ENCODE measurements at regions not wholly inside any gene's neighbourhood (a gene's known extent, or its start where the extent isn't known, plus 50 kb on each side); places are given as distances from the start of the nearest gene placed in this dataset.

DNA sequence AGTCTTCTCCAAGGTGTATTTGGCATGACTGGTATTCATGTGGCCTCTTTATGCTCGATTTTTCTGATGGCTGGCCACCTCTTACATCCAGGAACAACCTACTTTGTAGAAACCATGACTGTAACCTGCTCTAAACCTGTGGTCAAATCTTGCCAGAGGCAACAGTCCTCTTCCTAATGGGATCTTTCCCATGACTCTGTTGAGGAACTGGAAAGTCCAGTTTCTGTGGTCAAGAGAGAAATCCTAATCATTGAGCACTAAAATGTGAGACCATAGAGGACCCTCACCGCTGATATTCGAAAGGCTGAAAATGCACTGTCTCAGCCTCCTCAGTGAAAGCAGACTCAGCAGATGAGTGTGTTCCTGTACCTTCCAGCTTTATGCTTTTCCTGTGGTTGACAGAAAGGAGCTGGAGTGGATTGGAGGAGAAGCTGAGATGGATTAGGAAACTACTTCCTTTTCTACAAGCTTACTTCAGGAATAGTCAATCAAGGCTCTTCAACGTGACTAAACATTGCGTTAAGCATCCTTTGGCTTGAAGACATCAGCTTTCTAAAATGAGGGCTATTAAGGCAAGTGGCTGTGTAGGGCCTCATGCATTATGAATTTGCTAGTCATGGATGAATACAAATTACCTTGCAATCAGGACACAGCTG lies 69.7 kb upstream of the DAPK1 start:
- FAIRE-seq, result no peak

- FAIRE-seq, result no peak
Measured at GRCh38 chr9:87428659-87429058, 69.0 kb upstream of the DAPK1 start.

- no peak for FAIRE-seq
Measured at GRCh38 chr9:87431837-87432236, 65.8 kb upstream of the DAPK1 start.

DNA sequence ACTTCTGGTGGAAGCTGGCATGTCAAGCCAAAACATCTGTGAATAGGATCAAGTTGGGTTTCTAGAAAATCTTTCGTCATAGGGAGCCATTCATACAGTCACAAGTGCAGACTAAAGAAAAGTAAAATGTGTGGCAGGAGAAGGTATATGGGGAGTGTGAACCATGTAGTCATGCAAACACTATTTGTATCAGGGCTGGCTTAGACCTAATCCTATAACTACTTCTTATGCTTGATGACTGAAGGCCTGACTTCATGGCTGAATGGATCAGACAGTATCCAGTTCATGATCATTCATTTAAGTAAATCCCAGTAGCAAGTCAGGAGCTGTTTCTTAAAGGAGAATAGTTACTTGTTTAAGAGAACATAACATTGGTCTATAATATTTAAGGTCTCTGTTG lies 63.8 kb upstream of the DAPK1 start:
- no peak for FAIRE-seq

- FAIRE-seq, result no peak
Measured at GRCh38 chr9:87434366-87434765, 63.3 kb upstream of the DAPK1 start.

GRCh38 chr9:87435189-87435880 lies 62.3 kb upstream of the DAPK1 start:
- FAIRE-seq, result no peak

DNA sequence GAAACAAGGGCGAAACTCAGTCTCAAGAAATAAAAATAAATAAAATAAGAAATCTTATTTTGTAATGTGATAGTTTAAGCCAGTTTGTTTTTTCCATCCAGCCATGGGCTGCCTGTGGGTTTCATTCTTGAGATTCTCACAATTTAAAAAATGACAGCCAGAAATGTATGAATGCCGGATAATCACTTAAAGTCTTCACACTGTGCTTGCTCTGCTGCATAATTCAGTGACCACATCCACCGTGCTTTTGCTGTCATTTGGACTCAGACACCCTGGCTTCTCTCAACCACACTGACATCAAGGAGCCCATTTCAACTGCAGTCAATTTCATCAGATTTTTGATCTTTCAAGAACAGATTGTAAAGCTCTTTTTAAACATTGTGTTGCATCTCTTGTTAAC lies 61.0 kb upstream of the DAPK1 start:
- no peak for FAIRE-seq

GRCh38 chr9:87437966-87438365 lies 59.7 kb upstream of the DAPK1 start:
- no peak for FAIRE-seq

DNA sequence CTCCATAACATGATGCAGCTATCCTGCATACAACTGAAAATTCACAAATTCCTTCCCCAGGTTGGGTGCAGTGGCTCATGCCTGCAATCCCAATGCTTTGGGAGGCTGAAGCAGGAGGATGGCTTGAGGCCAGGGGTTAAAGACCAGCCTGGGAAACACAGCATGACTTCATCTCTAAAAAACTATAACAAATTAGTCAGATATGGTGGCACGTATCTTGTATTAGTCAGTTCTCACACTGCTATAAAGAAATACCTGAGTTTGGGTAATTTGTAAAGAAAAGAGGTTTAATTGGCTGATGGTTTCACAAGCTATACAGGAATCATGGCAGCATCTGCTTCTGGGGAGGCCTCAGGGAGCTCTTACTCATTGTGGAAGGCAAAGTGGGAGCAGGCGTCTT lies 56.4 kb upstream of the DAPK1 start:
- FAIRE-seq, result no peak

GRCh38 chr9:87442451-87442850 lies 55.2 kb upstream of the DAPK1 start:
- FAIRE-seq, result no peak

DNA sequence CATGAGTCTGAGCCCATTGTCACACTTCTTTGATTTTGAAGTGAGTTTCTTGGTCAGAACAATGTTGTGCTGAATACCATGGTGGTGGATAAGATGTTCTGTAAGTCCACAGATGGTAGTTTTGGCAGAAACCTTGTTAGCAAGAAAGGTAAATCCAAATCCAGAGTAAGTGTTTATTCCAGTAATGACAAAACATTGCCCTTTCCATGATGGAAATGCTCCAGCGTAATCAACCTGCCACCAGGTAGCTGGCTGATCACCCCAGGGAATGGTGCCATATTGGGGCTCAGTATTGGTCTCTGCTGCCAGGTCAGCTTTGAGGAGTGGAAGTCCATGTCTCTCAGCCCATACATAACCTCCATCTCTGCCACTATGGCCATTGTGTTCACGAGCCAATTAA lies 54.7 kb upstream of the DAPK1 start:
- no peak for FAIRE-seq

DNA sequence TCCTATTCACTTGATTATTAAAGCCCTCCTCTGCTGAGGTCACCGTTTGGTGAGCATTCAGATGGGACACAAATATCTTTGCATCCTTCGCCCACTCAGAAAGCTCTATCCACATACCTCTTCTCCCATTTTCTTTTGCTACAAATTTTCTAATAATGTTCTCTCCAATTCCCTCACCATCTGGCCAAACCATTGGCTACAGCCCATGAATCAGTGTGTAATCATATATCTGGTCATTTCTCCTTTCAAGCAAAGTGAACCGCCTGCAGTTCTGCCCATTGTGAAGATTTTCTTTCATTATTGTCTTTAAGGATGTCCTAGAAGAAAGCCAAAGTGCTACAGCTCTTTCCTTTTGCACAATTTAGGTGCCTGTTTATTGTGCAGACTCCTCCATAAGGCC lies 54.2 kb upstream of the DAPK1 start:
- FAIRE-seq, result no peak

DNA sequence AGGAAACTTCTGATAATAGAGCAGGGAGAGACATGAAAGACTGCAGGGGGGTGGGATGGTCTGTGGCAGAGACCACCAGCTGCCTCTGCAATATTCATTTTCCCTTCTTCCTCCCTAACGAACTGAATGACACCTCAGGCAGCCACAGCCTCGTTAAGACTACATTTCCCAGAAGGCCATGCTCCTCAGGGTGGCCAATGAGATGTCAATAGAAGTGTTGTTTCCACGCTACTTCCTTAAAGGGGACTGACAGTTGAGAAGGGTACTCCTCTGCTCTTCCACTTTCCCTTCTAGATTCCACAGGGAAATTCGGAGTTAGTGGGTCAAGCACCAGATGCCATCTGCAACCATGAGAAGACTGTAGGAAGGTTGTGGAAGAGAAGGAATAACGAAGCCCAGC lies 52.0 kb upstream of the DAPK1 start:
- no peak for FAIRE-seq

DNA sequence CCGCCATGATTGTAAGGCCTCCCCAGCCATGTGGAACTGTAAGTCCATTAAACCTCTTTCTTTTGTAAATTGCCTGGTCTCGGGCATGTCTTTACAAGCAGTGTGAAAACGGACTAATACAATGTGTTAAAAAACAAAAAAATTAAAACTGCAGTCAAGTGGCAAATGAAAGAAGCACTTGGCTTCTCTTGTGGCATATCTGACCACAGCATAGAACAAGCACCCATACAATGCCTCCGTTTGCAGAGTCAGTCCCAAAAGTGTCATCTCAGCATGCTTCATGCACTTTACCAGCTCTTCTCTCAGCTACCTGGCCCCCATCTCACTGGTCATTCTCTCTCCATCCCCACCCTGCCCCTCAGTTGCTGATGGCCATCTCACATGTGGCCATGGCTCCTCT lies 51.1 kb upstream of the DAPK1 start:
- FAIRE-seq, result no peak

GRCh38 chr9:87447547-87448432 lies 49.9 kb upstream of the DAPK1 start:
- FAIRE-seq, result no peak

All from A204.1 (cell line).